ENCODE measurements at regions not wholly inside any gene's neighbourhood (a gene's known extent, or its start where the extent isn't known, plus 50 kb on each side); places are given as distances from the start of the nearest gene placed in this dataset.

- peaks cover 31% of the 10 kb centered on the region for H3K9me3 Mint-ChIP-seq
- CTCF ChIA-PET, result no interaction called here
- H3K4me1 Mint-ChIP-seq, result no peaks in the 10 kb centered on the region
- no peak for TF ChIP-seq ZNF263 (CRISPR knock-in tag; IDR thresholded peaks at IDR 0.05; ENCODE audit: low read depth)
- TF ChIP-seq ZNF416 (CRISPR knock-in tag; IDR thresholded peaks at IDR 0.05), result no peak
- TF ChIP-seq MAX (CRISPR knock-in tag; IDR thresholded peaks at IDR 0.05), result no peak
- no peak for TF ChIP-seq EMX1 (CRISPR knock-in tag; IDR thresholded peaks at IDR 0.05)
- TF ChIP-seq, protein P1, sequence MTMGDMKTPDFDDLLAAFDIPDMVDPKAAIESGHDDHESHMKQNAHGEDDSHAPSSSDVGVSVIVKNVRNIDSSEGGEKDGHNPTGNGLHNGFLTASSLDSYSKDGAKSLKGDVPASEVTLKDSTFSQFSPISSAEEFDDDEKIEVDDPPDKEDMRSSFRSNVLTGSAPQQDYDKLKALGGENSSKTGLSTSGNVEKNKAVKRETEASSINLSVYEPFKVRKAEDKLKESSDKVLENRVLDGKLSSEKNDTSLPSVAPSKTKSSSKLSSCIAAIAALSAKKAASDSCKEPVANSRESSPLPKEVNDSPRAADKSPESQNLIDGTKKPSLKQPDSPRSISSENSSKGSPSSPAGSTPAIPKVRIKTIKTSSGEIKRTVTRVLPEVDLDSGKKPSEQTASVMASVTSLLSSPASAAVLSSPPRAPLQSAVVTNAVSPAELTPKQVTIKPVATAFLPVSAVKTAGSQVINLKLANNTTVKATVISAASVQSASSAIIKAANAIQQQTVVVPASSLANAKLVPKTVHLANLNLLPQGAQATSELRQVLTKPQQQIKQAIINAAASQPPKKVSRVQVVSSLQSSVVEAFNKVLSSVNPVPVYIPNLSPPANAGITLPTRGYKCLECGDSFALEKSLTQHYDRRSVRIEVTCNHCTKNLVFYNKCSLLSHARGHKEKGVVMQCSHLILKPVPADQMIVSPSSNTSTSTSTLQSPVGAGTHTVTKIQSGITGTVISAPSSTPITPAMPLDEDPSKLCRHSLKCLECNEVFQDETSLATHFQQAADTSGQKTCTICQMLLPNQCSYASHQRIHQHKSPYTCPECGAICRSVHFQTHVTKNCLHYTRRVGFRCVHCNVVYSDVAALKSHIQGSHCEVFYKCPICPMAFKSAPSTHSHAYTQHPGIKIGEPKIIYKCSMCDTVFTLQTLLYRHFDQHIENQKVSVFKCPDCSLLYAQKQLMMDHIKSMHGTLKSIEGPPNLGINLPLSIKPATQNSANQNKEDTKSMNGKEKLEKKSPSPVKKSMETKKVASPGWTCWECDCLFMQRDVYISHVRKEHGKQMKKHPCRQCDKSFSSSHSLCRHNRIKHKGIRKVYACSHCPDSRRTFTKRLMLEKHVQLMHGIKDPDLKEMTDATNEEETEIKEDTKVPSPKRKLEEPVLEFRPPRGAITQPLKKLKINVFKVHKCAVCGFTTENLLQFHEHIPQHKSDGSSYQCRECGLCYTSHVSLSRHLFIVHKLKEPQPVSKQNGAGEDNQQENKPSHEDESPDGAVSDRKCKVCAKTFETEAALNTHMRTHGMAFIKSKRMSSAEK (CRISPR knock-in tag; IDR thresholded peaks at IDR 0.05; ENCODE audit: borderline replicate concordance), result no peak
- TF ChIP-seq, protein P2, sequence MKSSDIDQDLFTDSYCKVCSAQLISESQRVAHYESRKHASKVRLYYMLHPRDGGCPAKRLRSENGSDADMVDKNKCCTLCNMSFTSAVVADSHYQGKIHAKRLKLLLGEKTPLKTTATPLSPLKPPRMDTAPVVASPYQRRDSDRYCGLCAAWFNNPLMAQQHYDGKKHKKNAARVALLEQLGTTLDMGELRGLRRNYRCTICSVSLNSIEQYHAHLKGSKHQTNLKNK (CRISPR knock-in tag; IDR thresholded peaks at IDR 0.05), result no peak
- TF ChIP-seq NR3C1 (CRISPR knock-in tag; conservative IDR thresholded peaks at IDR 0.05; ENCODE audit: low read depth), result no peak
- no peak overlapping the region for H3K27ac Mint-ChIP-seq
- peaks cover 11% of the 10 kb centered on the region for H3K36me3 Mint-ChIP-seq
- no peaks in the 10 kb centered on the region for H3K27me3 Mint-ChIP-seq (ENCODE audit: low read depth)
- DNase-seq (ENCODE audit: low spot score), result no peak
- POLR2A ChIA-PET, result no interaction called here
- no peak for ATAC-seq
- no peak overlapping the region for H3K4me3 Mint-ChIP-seq
Measured at GRCh38 chr14:85358136-85358785, 171.7 kb upstream of the FLRT2 start.

- Mint-ChIP-seq H3K4me1 (no peaks in the 10 kb centered on the region), H3K27me3 (ENCODE audit: low read depth) (no peaks in the 10 kb centered on the region), H3K9me3 (peaks cover 19% of the 10 kb centered on the region), H3K27ac (no peak overlapping the region), H3K4me3 (no peak overlapping the region), H3K36me3 (0 out of 2 replicates have a peak, but pooled peaks cover under 1% of the 10 kb centered on the region)
- CTCF ChIA-PET, result no interaction called here
- ATAC-seq (no peak), DNase-seq (ENCODE audit: low spot score) (no peak)
- POLR2A ChIA-PET, result no interaction called here
- TF ChIP-seq SOX15 (CRISPR knock-in tag; IDR thresholded peaks at IDR 0.05) (no peak), ZNF423 (CRISPR knock-in tag; IDR thresholded peaks at IDR 0.05) (no peak), ATF1 (CRISPR knock-in tag; IDR thresholded peaks at IDR 0.05) (no peak), NR3C1 (CRISPR knock-in tag; conservative IDR thresholded peaks at IDR 0.05; ENCODE audit: low read depth) (no peak), TEAD1 (CRISPR knock-in tag; IDR thresholded peaks at IDR 0.05) (no peak), MYBL2 (CRISPR knock-in tag; IDR thresholded peaks at IDR 0.05) (no peak), GABPB1 (CRISPR knock-in tag; IDR thresholded peaks at IDR 0.05) (no peak), KAT7 (CRISPR knock-in tag; IDR thresholded peaks at IDR 0.05; ENCODE audit: borderline replicate concordance) (no peak), ELF4 (CRISPR knock-in tag; IDR thresholded peaks at IDR 0.05; ENCODE audit: low read depth) (no peak), ZNF138 (CRISPR knock-in tag; conservative IDR thresholded peaks at IDR 0.05) (no peak), ZNF317 (CRISPR knock-in tag; IDR thresholded peaks at IDR 0.05; ENCODE audit: borderline replicate concordance, low read depth) (no peak), CREB1 (CRISPR knock-in tag; IDR thresholded peaks at IDR 0.05) (no peak), GTF2I (CRISPR knock-in tag; conservative IDR thresholded peaks at IDR 0.05) (no peak), EMX1 (CRISPR knock-in tag; IDR thresholded peaks at IDR 0.05) (no peak)
- TF ChIP-seq, protein P3, sequence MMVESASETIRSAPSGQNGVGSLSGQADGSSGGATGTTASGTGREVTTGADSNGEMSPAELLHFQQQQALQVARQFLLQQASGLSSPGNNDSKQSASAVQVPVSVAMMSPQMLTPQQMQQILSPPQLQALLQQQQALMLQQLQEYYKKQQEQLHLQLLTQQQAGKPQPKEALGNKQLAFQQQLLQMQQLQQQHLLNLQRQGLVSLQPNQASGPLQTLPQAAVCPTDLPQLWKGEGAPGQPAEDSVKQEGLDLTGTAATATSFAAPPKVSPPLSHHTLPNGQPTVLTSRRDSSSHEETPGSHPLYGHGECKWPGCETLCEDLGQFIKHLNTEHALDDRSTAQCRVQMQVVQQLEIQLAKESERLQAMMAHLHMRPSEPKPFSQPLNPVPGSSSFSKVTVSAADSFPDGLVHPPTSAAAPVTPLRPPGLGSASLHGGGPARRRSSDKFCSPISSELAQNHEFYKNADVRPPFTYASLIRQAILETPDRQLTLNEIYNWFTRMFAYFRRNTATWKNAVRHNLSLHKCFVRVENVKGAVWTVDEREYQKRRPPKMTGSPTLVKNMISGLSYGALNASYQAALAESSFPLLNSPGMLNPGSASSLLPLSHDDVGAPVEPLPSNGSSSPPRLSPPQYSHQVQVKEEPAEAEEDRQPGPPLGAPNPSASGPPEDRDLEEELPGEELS (CRISPR knock-in tag; IDR thresholded peaks at IDR 0.05), result no peak
- TF ChIP-seq, protein P4, sequence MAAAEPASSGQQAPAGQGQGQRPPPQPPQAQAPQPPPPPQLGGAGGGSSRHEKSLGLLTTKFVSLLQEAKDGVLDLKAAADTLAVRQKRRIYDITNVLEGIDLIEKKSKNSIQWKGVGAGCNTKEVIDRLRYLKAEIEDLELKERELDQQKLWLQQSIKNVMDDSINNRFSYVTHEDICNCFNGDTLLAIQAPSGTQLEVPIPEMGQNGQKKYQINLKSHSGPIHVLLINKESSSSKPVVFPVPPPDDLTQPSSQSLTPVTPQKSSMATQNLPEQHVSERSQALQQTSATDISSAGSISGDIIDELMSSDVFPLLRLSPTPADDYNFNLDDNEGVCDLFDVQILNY (CRISPR knock-in tag; IDR thresholded peaks at IDR 0.05), result no peak
- TF ChIP-seq, protein P5, sequence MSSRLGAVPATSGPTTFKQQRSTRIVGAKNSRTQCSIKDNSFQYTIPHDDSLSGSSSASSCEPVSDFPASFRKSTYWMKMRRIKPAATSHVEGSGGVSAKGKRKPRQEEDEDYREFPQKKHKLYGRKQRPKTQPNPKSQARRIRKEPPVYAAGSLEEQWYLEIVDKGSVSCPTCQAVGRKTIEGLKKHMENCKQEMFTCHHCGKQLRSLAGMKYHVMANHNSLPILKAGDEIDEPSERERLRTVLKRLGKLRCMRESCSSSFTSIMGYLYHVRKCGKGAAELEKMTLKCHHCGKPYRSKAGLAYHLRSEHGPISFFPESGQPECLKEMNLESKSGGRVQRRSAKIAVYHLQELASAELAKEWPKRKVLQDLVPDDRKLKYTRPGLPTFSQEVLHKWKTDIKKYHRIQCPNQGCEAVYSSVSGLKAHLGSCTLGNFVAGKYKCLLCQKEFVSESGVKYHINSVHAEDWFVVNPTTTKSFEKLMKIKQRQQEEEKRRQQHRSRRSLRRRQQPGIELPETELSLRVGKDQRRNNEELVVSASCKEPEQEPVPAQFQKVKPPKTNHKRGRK (CRISPR knock-in tag; IDR thresholded peaks at IDR 0.05; ENCODE audit: borderline replicate concordance), result no peak
Measured at GRCh38 chr14:85359505-85359904, 170.4 kb upstream of the FLRT2 start.

Data from WTC11 (cell line).